SK-N-SH (cell line): ENCODE measurements at regions not wholly inside any gene's neighbourhood (a gene's known extent, or its start where the extent isn't known, plus 50 kb on each side); places are given as distances from the start of the nearest gene placed in this dataset.

Source experiments
- CTCF ChIA-PET: fragments of 300-600, 350-600 bp; formaldehyde crosslinking; extraction: SDS; loops from one replicate; lab custom pipeline; 2021; lab: Yijun Ruan, JAX
- POLR2A ChIA-PET: fragments of 350-600 bp; sonication (Branson Sonifier 250); formaldehyde crosslinking; extraction: SDS; loops from one replicate; lab custom pipeline; 2020; ENCODE audit warnings: antibody characterized with exemption, inconsistent platforms; lab: Yijun Ruan, JAX
- DNase-seq: peaks from one replicate; pipeline ENCODE4 v3.0.0; 2012
- H2AFZ ChIP-seq: fragments of 200-600 bp; sonication (generic); 2 replicates; pipeline ENCODE4 v1.8.1; 2016; ENCODE audit warnings: antibody characterized with exemption, mild to moderate bottlenecking, low read depth
- H3F3A ChIP-seq: fragments of 200-600 bp; sonication (generic); replicated peaks from 2 replicates; pipeline ENCODE3; 2016; ENCODE audit warnings: antibody characterized with exemption, mild to moderate bottlenecking; ENCODE audit not compliant: insufficient read depth
- H3K27ac ChIP-seq, 2 experiments: fragments of 200-500 bp in 1 of 2; fragments of 200-600 bp in 1 of 2; sonication (Bioruptor generic) in 1 of 2; sonication (generic), shearing (Covaris generic) in 1 of 2; 2 replicates each; pipeline versions ENCODE4 v1.5.1 to v1.6.1; 2014 to 2016; ENCODE audit warnings: low read depth in 2 of 2, inconsistent platforms in 1 of 2, low read length in 1 of 2, mild to moderate bottlenecking in 1 of 2, mixed read lengths in 1 of 2
- H3K27me3 ChIP-seq: fragments of 200-600 bp; sonication (generic), shearing (Covaris generic); 2 replicates; pipeline ENCODE4 v1.6.1; 2016; ENCODE audit warnings: mixed run types; ENCODE audit not compliant: insufficient read depth
- H3K36me3 ChIP-seq, 2 experiments: fragments of 200-500 bp in 1 of 2; fragments of 200-600 bp in 1 of 2; sonication (Bioruptor generic) in 1 of 2; sonication (generic) in 1 of 2; replicated peaks in 1 of 2; 2 replicates each; pipeline versions ENCODE3 to v1.5.1; 2014 to 2016; ENCODE audit warnings: low read length in 1 of 2, mild to moderate bottlenecking in 1 of 2; ENCODE audit not compliant: insufficient read depth in 2 of 2, control insufficient read depth in 1 of 2
- H3K4me1 ChIP-seq, 2 experiments: fragments of 200-500 bp in 1 of 2; fragments of 200-600 bp in 1 of 2; sonication (Bioruptor generic) in 1 of 2; sonication (generic), shearing (Covaris generic) in 1 of 2; 2 replicates each; pipeline versions ENCODE4 v1.5.1 to v1.6.1; 2014 to 2016; ENCODE audit warnings: low read depth in 1 of 2, low read length in 1 of 2, mixed run types in 1 of 2; ENCODE audit not compliant: insufficient read depth in 2 of 2, control insufficient read depth in 1 of 2
- H3K4me2 ChIP-seq: fragments of 200-600 bp; sonication (generic), shearing (Covaris generic); 2 replicates; pipeline ENCODE4 v1.6.1; 2017; ENCODE audit warnings: mixed run types
- H3K4me3 ChIP-seq, 2 experiments: fragments of 200-500 bp in 1 of 2; fragments of 200-600 bp in 1 of 2; sonication (Bioruptor generic) in 1 of 2; sonication (generic), shearing (Covaris generic) in 1 of 2; 2 replicates each; pipeline versions ENCODE4 v1.5.1 to v1.8.1; 2014 to 2016; ENCODE audit warnings: low read depth in 2 of 2, inconsistent platforms in 1 of 2, low read length in 1 of 2, mild to moderate bottlenecking in 1 of 2, mixed read lengths in 1 of 2, moderate library complexity in 1 of 2
- H3K79me2 ChIP-seq: fragments of 200-600 bp; sonication (generic); 2 replicates; pipeline ENCODE4 v1.8.1; 2017; ENCODE audit warnings: mild to moderate bottlenecking; ENCODE audit not compliant: insufficient read depth
- H3K9ac ChIP-seq: fragments of 200-600 bp; sonication (generic); 2 replicates; pipeline ENCODE4 v1.6.1; 2017; ENCODE audit warnings: mixed run types
- H3K9me2 ChIP-seq: fragments of 200-600 bp; sonication (generic); 2 replicates; pipeline ENCODE4 v1.6.1; 2017; ENCODE audit warnings: mixed run types
- H3K9me3 ChIP-seq: fragments of 200-600 bp; sonication (generic); 2 replicates; pipeline ENCODE4 v1.6.1; 2017; ENCODE audit warnings: mixed run types, mild to moderate bottlenecking, moderate library complexity
- H4K20me1 ChIP-seq: fragments of 200-600 bp; sonication (generic); 2 replicates; pipeline ENCODE4 v1.6.1; 2017; ENCODE audit warnings: mild to moderate bottlenecking, mixed run types; ENCODE audit not compliant: insufficient read depth
- MEF2A ChIP-seq: IDR thresholded peaks from 2 replicates; pipeline ENCODE4 v1.4.0; 2012; ENCODE audit warnings: low read depth, borderline replicate concordance
- MXI1 ChIP-seq: IDR thresholded peaks from 2 replicates; pipeline ENCODE4 v1.6.1; 2012; ENCODE audit warnings: mild to moderate bottlenecking, low read depth, low read length, improper control_type of control experiment
- POLR2AphosphoS5 ChIP-seq: IDR thresholded peaks from 2 replicates; pipeline ENCODE4 v1.6.1; 2012; ENCODE audit warnings: low read depth, low read length
- RAD21 ChIP-seq: IDR thresholded peaks from 2 replicates; pipeline ENCODE4 v1.6.1; 2012; ENCODE audit warnings: mild to moderate bottlenecking, low read length
- RCOR1 ChIP-seq: fragments of 150-350 bp; IDR thresholded peaks from 2 replicates; pipeline ENCODE4 v1.6.1; 2017; ENCODE audit warnings: antibody characterized with exemption, low read length
- RXRA ChIP-seq: IDR thresholded peaks from 2 replicates; pipeline ENCODE4 v1.4.0; 2012; ENCODE audit warnings: low read depth, mild to moderate bottlenecking, borderline replicate concordance
- SMC3 ChIP-seq: IDR thresholded peaks from 2 replicates; pipeline ENCODE4 v1.6.1; 2012; ENCODE audit warnings: low read depth, low read length, improper control_type of control experiment
- TCF12 ChIP-seq: IDR thresholded peaks from 2 replicates; pipeline ENCODE4 v1.4.0; 2012
- YY1 ChIP-seq: IDR thresholded peaks from 2 replicates; pipeline ENCODE4 v1.4.0; 2012; ENCODE audit warnings: low read depth, mild to moderate bottlenecking
- WGBS: methylation state at CpG from one replicate; pipeline ENCODE4 v1.1.6; 2017; ENCODE audit warnings: low lambda C conversion rate; 5-methylcytosine and 5-hydroxymethylcytosine counted together
- TF ChIP-seq, protein P1 (sequence below): fragments of 150-350 bp; IDR thresholded peaks from 2 replicates; pipeline ENCODE4 v1.6.1; 2016; ENCODE audit warnings: mild to moderate bottlenecking, low read depth, low read length
- TF ChIP-seq, protein P2 (sequence below): fragments of 200-600 bp; sonication (generic); IDR thresholded peaks from 2 replicates; pipeline ENCODE4 v1.6.1; 2017; ENCODE audit warnings: antibody characterized with exemption, mild to moderate bottlenecking, moderate library complexity

DNA sequence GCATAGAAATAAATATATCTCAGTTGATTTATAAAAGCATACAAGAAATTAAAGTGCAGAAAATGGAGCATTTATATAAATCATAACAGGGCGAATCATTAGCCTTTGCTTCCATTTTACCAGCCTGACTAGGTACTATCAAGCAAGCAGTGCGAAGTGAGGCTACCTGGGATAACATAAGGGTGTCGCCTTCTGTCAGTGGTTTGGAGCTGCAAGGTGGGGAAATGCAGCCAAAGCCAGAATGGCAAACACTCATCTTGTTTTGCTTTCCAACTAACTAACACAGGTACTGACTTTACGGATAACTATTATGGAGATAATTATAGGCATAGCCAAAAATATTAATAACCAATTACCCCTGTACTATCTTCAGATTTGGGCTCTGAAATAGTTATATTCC is 1459.8 kb downstream of the RAPGEF2 start:
- ChIA-PET CTCF (no interaction called here), POLR2A (no interaction called here)
- no peak overlapping the region for H3K9ac ChIP-seq
- no peaks in the 10 kb centered on the region for H3K9me3 ChIP-seq
- 27% methylated on average over 4 of the region's 4 CpGs for WGBS
- H3K4me1 ChIP-seq: no peaks in the 10 kb centered on the region
- H3K4me3 ChIP-seq: no peak overlapping the region
- H3K79me2 ChIP-seq: no peaks in the 10 kb centered on the region
- H3K27ac ChIP-seq: no peak overlapping the region
- H3K4me2 ChIP-seq: no peak overlapping the region
- TF ChIP-seq, protein P1, sequence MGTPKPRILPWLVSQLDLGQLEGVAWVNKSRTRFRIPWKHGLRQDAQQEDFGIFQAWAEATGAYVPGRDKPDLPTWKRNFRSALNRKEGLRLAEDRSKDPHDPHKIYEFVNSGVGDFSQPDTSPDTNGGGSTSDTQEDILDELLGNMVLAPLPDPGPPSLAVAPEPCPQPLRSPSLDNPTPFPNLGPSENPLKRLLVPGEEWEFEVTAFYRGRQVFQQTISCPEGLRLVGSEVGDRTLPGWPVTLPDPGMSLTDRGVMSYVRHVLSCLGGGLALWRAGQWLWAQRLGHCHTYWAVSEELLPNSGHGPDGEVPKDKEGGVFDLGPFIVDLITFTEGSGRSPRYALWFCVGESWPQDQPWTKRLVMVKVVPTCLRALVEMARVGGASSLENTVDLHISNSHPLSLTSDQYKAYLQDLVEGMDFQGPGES: no peak
- no peak for TF ChIP-seq YY1
- no peak for DNase-seq
- H3F3A ChIP-seq: no peaks in the 10 kb centered on the region
- no peaks in the 10 kb centered on the region for H3K36me3 ChIP-seq
- H3K9me2 ChIP-seq: no peaks in the 10 kb centered on the region
- no peak overlapping the region for H2AFZ ChIP-seq
- H4K20me1 ChIP-seq: no peaks in the 10 kb centered on the region
- no peaks in the 10 kb centered on the region for H3K27me3 ChIP-seq

DNA sequence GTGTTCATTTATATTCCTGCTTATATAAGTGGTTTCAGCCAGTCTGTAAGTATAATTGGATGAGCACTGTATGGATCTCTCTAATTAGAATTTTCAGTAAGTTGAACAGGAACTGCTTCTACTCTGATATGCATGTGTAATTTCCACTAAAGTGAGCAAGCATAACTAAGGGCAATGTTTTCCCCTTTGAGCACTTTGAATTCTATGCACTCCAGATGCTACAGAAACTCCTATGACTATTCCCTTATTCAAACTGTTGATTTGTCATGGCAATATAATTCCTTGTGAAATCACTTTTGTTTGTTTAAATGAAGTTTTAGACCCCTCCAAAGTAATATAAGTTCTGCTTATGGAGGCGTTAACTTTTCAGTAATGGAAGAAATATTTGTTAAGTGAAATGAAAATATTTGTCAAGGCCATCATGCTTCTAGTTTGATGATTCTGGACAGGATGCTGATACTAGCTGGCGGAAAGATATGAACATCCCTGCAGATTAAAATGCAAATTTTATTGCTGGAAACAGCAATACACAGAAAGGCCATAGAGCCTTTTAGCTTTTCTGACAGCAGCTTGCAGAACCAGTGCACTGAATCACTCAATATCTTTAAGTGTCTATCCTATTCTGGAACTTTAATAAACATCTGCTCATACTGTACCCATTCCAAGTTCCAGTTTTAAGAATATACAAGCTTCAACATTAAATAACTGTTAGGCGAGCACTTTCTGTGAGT is 1460.8 kb downstream of the RAPGEF2 start:
- TF ChIP-seq, protein P2, sequence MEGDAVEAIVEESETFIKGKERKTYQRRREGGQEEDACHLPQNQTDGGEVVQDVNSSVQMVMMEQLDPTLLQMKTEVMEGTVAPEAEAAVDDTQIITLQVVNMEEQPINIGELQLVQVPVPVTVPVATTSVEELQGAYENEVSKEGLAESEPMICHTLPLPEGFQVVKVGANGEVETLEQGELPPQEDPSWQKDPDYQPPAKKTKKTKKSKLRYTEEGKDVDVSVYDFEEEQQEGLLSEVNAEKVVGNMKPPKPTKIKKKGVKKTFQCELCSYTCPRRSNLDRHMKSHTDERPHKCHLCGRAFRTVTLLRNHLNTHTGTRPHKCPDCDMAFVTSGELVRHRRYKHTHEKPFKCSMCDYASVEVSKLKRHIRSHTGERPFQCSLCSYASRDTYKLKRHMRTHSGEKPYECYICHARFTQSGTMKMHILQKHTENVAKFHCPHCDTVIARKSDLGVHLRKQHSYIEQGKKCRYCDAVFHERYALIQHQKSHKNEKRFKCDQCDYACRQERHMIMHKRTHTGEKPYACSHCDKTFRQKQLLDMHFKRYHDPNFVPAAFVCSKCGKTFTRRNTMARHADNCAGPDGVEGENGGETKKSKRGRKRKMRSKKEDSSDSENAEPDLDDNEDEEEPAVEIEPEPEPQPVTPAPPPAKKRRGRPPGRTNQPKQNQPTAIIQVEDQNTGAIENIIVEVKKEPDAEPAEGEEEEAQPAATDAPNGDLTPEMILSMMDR: no peak
- TF ChIP-seq RXRA: no peak
- no peak for TF ChIP-seq TCF12
- TF ChIP-seq RAD21: no peak
- no peak for TF ChIP-seq MEF2A
- no peak for TF ChIP-seq MXI1
- no peak for TF ChIP-seq POLR2AphosphoS5
- no peak overlapping the region for H3K27ac ChIP-seq
- H3K9me3 ChIP-seq: no peaks in the 10 kb centered on the region
- POLR2A ChIA-PET: no interaction called here
- H3F3A ChIP-seq: no peaks in the 10 kb centered on the region
- DNase-seq: no peak
- H3K4me3 ChIP-seq: no peak overlapping the region
- no peak overlapping the region for H2AFZ ChIP-seq
- CTCF ChIA-PET: no interaction called here
- 40% methylated on average over 3 of the region's 3 CpGs for WGBS
- no peaks in the 10 kb centered on the region for H3K9me2 ChIP-seq
- no peaks in the 10 kb centered on the region for H3K79me2 ChIP-seq
- no peak overlapping the region for H3K9ac ChIP-seq
- H4K20me1 ChIP-seq: no peaks in the 10 kb centered on the region
- H3K36me3 ChIP-seq: no peaks in the 10 kb centered on the region
- H3K4me1 ChIP-seq: no peaks in the 10 kb centered on the region
- no peaks in the 10 kb centered on the region for H3K27me3 ChIP-seq
- no peak overlapping the region for H3K4me2 ChIP-seq

DNA sequence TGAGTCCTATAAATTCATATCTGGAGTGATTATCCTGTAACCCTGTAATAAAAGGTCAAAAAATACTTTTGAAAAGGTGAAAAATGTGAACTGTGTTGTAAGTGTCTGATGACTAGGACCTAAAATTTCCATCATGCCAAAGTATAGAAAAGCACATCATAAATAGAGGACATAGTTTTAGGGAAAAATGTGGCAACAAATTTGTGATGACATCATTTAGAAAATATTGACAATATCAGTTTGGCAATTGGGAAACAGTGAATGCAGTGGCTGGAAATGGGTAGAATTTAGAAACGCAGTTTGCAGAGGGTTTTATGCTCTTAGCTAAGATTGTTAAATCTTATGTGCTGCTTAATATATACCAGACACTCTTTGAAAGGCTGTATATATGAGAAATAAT is 1464.8 kb downstream of the RAPGEF2 start:
- WGBS: 25% methylated on average over 1 of the region's 1 CpG
- H3K9me3 ChIP-seq: no peaks in the 10 kb centered on the region
- POLR2A ChIA-PET: no interaction called here

More for the DNA sequence above, 1464.8 kb downstream of the RAPGEF2 start:
- Histone ChIP-seq H3K27ac (no peak overlapping the region), H4K20me1 (no peaks in the 10 kb centered on the region), H3K9ac (no peak overlapping the region), H3F3A (no peaks in the 10 kb centered on the region), H3K4me1 (no peaks in the 10 kb centered on the region), H3K4me3 (no peak overlapping the region), H3K4me2 (no peak overlapping the region), H3K9me2 (no peaks in the 10 kb centered on the region), H3K36me3 (no peaks in the 10 kb centered on the region), H2AFZ (no peak overlapping the region), H3K79me2 (no peaks in the 10 kb centered on the region), H3K27me3 (no peaks in the 10 kb centered on the region)
- DNase-seq: no peak
- no peak for TF ChIP-seq SMC3
- TF ChIP-seq RCOR1: no peak
- CTCF ChIA-PET: no interaction called here
